Stimulated activated CD4-positive, alpha-beta T cell treated with anti-CD3 and anti-CD28 coated beads, Interleukin-12 subunit alpha, Interleukin-12 subunit beta, amount 100 ng/mL, for 4 hours (primary cell): ENCODE measurements at regions not wholly inside any gene's neighbourhood (a gene's known extent, or its start where the extent isn't known, plus 50 kb on each side); places are given as distances from the start of the nearest gene placed in this dataset.

Source experiments
- DNase-seq: peaks from one replicate; pipeline ENCODE4 v3.0.0-alpha.2; 2020

DNA sequence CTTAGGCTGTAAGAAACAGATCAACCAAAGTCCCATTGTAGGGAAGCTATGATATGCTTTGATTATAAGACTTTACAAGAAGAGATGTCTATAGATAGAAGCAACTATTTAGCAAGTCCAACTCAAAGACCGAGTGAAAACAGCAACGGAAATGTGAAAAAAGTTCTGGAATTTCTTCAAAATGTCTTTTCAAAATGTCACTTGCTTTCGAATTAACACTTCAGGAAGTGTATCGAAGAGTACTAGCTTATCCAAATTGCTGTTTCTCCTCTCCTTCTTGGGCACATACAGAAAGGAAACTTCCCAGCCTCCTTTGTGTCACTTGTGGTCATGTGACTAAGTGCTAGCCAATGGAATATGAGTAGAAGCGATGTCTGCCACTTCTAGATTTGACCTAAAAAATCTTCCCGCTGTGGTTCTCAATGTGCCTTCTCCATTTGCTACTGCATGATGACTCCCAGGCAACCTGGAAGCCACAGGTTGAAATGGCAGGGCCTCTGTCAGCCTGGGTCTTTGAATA is 89.9 kb downstream of the TSEN15 start:
- DNase-seq = no peak

DNA sequence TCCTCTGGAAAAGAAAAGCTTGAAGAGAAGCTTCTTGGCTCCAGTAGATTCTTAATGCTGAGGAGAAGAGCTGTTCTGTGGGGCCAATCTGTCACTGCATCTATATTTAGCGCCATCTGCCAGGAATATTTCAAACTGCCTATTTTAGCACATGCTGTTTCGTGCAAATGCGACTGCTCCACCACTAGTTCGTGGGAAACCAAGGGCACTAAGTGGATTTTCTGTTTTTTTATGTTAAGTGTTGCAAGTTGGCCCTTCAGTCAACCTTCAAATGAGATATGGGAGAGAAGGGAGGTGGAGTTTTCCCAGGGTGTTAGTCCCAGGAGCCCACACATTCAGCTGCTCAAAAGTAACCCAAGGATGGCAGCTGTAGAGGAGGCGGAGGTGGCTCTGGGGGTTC is 91.9 kb downstream of the TSEN15 start:
- no peak for DNase-seq

DNA sequence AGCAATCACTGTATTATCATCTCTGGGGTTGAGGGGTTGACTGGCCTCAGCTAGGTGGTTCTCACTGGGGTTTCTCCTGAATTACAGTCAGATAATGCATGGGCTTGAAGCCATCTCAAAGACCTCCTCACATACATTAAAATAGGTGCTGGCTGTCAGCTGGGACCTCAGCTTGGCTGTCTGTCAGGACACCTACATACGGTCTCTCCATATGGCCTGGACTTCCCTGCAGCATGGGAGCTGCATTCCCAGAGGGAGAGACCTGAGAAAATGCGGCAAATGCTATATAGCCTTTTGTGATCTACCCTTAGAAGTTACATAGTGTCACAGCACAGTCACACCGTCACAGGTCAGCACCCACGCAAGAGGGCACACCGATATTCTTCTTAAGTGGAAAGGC is 93.6 kb downstream of the TSEN15 start:
- no peak for DNase-seq

DNA sequence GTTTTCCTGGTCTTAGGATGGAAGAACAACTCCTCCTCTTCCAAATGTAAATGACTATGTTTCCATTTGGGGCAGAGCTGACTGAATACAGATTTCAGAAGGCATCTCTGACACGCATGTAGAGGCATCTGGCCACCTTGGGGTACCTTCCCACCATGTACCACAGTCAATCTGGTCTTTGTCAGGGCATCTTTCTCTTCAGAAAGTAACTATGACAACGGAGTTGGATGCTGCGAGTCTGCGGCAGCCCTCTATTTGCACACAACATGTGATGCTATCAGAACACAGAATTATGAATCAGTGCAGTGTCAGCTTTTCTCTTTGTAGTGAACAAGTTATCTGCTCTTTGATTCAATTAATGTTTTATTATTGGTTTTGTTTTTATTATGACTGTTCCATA is 94.7 kb downstream of the TSEN15 start:
- no peak for DNase-seq

DNA sequence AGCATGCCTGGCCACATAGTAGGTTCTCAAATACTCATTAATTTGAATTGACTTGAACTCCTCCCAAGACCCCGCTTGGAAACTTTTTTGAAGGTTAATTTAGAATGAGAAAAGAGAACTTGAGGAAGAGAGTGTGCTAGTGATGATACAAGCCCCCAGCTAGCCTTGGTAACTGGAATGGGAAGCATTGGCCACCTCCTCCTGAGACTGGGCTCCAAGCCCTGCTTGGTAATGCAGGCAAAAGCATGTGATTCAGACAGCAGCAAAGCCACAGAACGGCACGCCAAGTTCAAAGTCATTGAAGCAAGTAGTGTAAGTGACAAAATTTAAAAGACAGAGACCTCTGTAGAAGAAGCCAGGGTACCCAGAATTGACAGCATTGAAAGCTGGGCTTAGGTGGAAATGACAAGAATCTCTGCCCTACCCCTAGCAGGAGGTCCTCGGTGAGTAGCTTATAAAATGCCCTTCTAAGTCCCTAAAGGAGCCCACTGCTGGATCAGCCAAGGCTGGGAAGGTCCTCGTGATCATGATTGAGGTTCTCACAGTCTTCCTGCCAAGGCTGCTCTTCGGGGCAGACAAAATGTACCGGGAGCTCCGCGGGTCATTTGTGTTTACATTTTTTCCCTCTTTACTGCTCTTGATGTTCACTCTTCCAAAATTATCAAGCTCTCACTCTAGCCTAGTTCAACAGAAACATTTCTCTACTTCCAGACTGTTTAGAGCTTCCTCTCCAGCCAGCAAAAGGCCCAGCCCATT is 99.4 kb downstream of the TSEN15 start:
- no peak for DNase-seq

DNA sequence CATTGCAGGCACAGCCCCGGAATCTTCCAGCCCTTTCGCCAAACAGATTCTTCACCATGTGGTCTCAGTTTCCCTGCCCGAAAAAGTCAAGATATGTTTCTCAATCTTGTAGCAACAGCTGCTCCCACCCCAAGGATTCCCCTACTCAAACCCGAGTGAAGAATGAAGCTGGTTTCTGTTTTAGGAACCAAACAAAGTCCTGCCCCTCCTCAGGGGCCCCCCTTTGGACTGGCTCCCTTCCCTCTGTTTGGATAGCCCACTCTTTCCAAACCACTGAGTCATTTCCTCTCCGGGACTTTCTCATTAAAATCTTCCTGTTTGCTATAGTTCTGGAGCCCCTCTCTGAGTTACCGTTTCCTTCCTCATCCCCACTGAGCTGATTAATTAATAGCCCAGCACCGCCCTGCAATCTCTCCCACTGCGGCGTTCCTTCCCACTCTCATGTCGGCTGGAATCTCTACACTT is 100.9 kb downstream of the TSEN15 start:
- no peak for DNase-seq

DNA sequence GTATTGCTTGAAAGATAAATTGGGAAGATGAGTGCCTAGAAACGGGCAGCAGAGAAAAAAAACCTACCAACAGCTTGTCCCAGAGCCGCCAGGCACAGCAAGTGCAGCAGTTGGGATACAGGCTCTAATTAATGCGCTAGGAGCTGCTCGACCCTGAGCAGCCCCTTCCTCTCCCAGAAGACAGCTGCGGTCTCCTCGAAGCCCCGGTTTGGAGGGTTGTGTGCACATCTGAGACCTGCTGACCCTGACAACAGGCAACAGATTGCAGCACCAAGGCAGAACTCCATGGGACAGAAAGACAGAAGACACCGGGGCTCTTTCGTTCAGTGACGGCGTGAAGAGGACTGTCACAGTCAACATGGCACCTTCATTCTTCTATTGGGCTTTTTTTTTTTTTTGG is 101.4 kb downstream of the TSEN15 start:
- DNase-seq = no peak

DNA sequence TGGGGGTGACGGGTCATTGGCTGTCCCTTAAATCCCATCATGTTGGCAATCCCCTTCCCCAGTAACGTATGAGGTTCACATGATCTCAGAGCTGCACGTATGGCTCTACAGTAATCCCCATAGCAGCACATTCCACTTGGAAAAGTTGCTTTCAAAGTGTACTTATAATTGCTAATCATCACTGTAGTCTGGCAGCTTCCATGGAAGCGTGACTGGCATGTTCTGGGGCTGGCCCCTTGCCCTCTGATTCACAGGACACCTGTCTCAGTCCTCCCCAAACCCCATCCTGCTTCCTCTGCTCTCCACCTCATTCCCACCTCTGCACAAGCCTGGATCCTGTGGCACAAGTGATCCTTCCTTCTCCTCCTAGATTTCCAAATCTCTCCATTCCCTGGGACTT is 102.2 kb downstream of the TSEN15 start:
- no peak for DNase-seq

DNA sequence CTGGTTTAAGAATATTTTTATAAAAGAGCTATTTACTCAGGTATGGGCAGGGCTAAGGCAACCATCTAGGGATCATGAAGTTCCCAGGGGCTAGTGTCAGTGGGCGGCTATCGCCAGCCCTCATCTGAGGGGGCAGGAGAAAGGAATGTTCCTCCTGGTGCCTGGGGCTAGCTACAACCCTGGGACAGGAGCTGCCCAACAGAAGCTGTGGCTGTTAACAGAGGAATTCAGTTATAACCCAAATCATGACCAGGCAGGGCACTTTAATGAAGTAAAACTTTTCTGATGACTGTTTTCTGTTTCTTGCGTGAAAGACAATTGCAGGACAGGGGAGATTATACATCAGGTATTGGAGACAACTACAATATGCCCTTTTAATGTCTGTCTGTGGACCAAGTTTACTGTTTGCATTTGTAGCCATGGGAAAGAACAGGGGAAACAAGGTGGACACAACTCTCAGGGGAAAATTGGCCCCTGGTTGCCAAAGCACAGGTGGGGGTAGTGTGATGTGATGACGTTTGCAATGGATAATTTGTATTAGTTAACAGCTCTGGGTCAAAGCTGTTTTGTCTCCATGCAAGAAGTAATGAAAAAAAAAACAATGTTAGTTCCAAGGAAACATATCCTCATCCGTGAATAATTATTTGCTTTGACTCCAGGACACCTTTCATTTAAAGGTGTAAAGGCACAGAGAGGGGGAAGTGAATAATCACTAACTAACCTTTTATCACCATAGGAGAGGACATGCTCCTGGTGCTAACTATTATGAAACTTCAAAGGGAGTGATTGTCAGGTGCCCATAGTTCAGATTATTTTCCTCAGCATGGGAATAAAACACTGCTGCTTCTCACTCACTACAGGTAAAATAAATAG is 105.2 kb downstream of the TSEN15 start:
- no peak for DNase-seq

DNA sequence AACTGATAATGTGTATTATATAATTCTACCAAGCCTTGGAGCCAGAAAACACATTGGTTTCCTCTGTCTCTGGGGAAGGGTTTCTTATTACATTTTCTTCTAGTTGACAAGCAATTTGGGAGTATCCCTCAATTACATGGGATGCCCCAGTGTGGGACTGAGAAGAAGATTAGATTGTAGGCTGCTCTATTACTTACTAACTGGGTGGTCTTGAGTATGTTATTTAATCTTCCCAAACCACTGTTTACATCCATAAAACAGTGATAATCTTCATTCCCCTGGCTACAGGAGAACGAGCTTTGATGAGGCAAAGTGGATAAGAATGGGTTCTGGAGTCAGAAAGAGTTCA is 105.8 kb downstream of the TSEN15 start:
- no peak for DNase-seq

DNA sequence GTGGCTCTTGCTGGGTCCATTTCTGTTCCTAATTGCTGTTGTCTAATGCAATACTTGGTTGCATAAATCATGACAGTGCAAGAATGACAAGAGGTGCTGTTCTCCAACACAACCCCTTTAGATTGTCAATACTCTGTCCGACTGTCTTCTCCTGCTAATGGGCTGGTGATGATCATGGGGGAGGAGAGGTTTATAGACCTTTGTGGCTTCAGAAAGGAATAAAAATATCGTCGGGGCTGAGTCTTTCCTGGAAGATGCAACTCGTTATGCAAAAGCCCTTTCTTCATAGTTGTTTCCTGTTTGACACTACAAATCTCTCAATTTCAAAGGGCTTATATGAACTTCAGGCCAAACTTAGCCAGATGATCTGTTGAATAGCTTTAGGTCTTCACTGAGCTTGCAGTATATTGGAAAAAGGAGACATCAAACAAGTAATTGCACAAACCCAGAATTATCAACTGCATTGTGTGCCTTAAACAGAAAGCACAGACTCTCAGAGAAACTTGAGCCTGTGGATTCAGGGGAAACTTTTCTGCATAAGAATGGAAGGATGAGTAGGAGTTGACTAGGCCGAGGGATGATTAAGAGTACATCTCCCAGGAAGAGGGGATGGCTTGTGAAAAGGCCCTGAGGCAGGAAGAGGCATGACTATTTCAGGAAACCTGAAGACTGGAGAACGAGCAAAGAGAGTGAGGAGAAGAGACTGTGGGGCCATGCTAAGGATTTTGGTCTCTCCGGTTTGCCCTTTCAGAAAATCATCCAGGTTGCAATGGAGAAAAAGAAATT is 107.6 kb downstream of the TSEN15 start:
- DNase-seq = no peak

DNA sequence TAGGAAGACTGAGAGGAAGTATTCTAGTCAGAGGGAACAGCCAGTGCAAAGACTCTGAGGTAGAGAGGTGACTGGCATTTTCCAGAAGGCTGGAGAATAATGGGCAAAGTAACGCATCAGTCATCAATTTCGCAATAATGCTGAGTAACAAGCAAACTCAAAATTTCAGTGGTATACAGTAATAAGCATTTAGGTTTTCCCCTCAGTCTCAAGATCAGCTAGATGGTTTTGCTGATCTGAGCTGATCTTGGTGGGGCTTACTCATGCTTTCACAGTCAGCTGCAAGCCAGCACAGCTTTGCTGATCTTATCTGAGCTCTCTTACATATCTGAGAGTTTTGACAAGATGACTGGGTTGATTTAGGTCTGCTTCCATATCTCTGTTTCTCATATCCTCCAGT is 108.7 kb downstream of the TSEN15 start:
- DNase-seq = no peak

DNA sequence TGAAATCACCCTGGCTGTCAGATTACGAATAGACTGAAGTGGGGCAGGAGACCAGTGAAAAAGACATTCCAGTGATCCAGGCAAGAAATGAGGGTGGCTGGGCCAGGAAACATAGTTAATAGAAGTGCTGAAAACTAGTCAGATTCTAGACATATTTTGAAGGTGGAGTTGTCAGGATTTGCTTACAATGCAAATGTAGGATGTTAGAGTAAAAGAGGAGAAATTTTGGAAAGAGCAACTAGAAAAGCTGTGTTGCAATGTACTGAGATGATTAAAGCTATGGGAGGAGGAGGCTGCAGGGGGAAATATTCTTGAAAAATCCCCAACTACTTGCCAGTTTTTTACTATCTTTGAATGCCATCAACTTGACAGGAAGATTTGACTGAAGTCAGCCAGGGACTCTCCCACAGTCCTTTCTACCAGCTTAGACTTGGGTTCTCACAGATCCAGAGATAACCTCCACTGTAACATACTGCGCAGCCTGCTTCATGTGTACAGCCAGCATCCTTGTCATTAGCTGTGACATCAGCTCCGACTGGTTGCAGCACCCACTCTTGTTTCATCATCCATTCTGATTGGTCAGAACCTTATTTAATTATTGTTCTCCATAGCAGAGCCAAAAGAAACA is 109.7 kb downstream of the TSEN15 start:
- DNase-seq = no peak

DNA sequence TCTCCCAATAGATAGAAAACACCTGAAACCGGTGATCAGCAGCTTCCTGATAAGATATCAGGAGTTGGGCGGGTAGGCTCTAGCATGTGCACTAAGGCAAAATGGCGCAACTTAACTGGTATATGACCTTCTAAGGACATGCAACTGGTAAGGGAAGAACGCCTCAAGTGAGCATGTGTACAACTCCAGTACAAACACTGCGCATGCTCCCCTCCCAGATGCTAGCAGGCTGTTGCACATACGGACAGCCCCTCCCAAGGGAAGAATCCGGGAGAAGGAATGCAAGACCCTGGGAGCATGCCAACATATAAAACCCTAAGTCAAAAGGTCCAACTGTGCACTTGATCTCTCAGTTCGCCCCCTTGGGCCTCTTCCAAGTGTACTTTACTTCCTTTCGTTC is 110.8 kb downstream of the TSEN15 start:
- no peak for DNase-seq

DNA sequence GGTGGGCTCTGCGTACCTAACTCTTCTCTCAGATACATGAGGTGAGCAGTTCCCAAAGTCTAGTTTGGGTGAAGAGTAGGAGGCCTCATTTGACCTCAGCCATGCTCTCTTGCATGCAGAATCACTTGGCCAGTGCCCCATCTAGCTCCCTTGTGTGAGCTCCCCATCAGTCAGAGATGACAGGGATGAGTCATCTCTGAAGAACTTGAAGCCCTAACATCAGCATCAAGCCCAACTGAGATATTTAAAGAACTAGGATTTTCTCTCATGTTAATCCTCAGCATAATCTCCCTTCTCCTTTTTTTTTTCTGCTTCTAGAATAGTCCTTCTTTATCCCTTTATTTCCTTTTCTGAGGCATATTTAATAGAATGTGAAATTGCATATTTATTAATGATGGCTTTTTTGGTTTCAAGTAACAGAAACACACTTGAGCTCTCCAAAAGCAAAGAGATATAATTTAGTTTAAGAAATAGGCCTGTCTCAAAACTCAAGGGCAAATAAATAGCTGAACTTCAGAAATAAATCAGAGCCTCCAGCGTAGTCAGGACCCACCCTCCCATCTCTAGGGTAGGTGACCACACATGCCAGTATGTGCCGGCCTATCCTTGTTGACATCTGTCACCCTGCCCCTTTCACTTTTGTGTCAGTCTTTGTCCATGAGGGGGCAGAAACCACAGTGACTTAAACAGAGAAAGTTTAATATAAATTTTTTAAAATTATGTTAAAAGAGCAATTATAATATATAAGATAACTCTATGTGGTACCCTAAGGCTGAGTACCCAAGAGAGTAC is 112.3 kb downstream of the TSEN15 start:
- DNase-seq = no peak

DNA sequence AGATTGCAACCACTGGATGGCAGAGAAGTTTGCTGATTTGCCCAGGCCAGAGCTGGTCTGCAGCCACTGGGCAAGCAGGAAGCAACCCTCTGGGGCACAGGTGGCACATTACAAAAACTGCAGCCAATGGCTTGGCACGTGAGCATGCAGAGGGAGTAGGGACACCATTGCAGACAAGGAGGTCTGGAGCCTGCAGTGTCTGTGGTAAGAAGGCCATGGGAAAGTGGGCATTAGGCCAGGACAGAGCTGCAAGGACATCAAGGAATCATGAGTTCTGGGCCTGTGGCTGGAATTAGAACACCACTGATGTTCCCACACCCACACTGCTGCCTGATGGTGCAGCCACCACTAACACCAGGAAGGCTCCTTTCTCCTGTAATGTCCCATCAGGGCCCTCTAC is 113.0 kb downstream of the TSEN15 start:
- DNase-seq = no peak

DNA sequence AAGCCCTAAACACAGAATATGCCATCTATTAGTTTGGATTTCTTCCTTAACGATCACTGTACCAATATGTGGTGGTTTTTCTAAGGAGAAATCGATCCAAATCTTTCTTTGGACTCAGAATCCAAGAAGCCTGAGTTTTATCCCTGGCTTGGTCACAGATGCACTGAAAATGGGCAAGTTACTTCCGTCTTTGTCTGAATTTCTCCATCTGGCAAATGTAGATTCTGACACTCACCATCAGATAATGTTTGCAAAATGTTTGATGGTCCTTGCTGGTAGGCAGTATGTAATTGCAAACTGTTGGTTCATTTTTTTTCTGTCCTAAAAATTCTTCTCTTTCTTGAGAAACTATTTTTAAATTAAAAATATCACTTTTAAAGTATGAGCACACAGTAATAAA is 115.0 kb downstream of the TSEN15 start:
- DNase-seq = no peak

DNA sequence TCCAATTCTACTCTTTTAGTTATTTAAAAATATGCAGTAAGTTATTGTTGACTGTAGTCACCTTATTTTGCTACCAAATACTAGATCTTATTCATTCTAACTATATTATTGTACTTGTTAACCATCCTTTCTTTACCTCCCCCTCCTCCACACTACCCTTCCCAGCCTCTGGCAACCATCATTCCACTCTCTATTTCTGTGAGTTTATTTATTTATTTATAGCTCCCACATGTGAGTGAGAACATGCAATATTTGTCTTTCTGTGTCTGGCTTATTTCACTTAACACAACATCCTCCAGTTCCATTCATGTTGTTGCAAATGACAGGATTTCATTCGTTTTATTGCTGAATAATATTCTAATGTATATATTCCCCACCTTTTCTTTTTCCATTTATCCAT is 115.8 kb downstream of the TSEN15 start:
- no peak for DNase-seq

DNA sequence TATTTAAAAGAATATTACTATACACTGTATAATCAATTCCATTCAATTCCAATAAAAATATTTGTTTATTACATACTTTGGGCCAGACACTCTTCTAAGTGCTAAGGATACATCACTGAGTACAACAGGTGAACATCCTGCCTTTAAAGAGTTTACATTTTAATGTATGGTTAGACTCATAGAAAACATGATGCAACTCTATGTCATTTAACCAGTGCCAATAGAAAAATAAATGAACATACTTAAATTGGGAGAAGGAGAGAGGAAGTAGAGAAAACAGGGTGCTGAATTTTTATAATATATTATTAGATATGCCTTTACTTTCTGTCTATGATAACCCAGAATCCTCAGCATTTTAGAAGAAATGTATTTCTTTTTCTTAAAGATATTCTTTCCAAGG is 119.2 kb downstream of the TSEN15 start:
- DNase-seq = no peak

DNA sequence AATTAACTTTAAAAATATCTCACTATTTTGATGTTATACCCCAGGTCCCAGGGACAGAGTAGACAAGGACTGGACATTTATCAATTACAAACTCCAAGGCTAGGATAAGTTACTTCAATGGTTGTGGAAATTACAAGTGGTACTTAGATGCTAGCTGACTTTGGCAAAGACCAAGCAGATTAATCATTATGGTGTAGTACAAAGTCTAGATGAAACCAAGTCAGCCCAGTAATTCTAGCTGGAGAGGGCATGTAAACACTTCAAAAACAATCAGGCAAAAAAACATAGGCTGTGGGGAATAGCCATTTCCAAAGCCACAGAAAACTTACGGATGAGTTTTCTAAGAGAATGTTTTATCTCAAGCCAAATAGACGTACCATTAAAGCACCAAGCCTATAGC is 124.5 kb downstream of the TSEN15 start:
- no peak for DNase-seq

DNA sequence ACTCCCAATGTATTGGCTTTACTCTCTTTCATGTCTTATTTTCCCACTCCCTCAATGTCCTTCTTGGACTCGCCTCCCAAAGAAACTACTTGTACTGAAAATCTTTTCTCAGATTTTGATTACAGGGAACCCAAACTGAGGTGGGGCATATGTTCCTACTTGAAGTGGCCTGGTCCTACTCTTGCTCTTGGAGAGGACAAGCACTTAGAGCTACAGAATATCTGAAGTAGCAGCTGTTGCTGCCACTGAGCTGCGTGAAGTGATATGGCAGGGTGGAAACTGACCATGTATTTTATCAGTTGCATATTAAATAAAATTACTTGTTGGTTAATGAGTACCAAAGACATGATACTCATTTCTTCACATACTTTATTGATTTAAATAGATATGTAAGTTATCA is 129.5 kb downstream of the TSEN15 start:
- DNase-seq = no peak

DNA sequence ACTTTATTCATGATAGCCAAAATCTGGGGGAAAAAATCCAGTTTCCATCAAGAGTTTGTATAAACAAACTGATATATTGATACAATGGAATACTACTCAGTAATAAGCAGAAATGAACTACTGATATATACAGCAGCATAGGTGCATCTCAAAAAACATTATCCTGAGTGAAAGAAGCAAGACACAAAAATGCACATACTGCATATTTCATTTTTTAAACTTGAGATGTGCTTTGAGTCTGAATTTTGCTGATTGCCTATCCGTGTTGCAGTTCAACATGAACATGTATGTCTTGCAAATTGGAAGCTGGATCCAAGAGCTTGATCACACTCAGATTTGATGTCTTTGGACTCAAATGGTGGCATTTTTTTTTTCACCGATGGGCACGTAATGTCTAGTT is 132.4 kb downstream of the TSEN15 start:
- DNase-seq = no peak
